K562 (cell line): ENCODE measurements at regions not wholly inside any gene's neighbourhood (a gene's known extent, or its start where the extent isn't known, plus 50 kb on each side); places are given as distances from the start of the nearest gene placed in this dataset.
A peak's percentile ranks its signal among the peaks of the same experiment; 100 is the strongest.

Experiments
- CHD7 ChIP-seq: fragments of 200-600 bp; sonication (generic); IDR thresholded peaks from one replicate; pipeline ENCODE4 v1.6.1; 2012; ENCODE audit warnings: mild to moderate bottlenecking, low read depth, low read length, inconsistent platforms
- GTF2B ChIP-seq: IDR thresholded peaks from 2 replicates; pipeline ENCODE4 v1.6.1; 2011; ENCODE audit not compliant: insufficient read length; ENCODE audit errors: extremely low read depth
- HNRNPK ChIP-seq: fragments of 200-400 bp; formaldehyde crosslinking; IDR thresholded peaks from one replicate; pipeline ENCODE4 v1.6.1; 2018; ENCODE audit warnings: mild to moderate bottlenecking, low read depth, low read length; ENCODE audit not compliant: poor library complexity, severe bottlenecking
- ILF3 ChIP-seq: fragments of 450-650 bp; IDR thresholded peaks from 2 replicates; pipeline ENCODE4 v1.6.1; 2018; ENCODE audit warnings: antibody characterized with exemption, mild to moderate bottlenecking, moderate library complexity, borderline replicate concordance
- NFE2 ChIP-seq: IDR thresholded peaks from 2 replicates; pipeline ENCODE4 v1.6.1; 2014; ENCODE audit warnings: antibody characterized with exemption, low read depth
- RFX1 ChIP-seq: fragments of 450-650 bp; IDR thresholded peaks from 2 replicates; pipeline ENCODE4 v1.6.1; 2016; ENCODE audit warnings: mild to moderate bottlenecking, moderate library complexity
- SPI1 ChIP-seq: IDR thresholded peaks from 2 replicates; pipeline ENCODE4 v1.6.1; 2011; ENCODE audit warnings: low read depth, low read length, control low read depth, borderline replicate concordance
- SRSF1 ChIP-seq: fragments of 200-400 bp; formaldehyde crosslinking; IDR thresholded peaks from 2 replicates; pipeline ENCODE4 v1.6.1; 2017; ENCODE audit warnings: mild to moderate bottlenecking, low read depth, low read length, moderate library complexity
- ZBTB8A ChIP-seq: fragments of 450-650 bp; IDR thresholded peaks from 2 replicates; pipeline ENCODE4 v1.6.1; 2018; ENCODE audit warnings: mild to moderate bottlenecking, moderate library complexity; ENCODE audit not compliant: partially characterized antibody
- ZC3H11A ChIP-seq: IDR thresholded peaks from 2 replicates; pipeline ENCODE4 v1.6.1; 2012; ENCODE audit warnings: low read depth, low read length, improper control_type of control experiment
- ZNF507 ChIP-seq: conservative IDR thresholded peaks from 2 replicates; pipeline ENCODE4 v1.6.1; 2017; ENCODE audit warnings: missing genetic modification characterization, missing compliant biosample characterization
- TF ChIP-seq, protein P1 (sequence below): fragments of 450-650 bp; IDR thresholded peaks from 2 replicates; pipeline ENCODE4 v1.6.1; 2014; ENCODE audit warnings: low read depth, mild to moderate bottlenecking, moderate library complexity, borderline replicate concordance
- TF ChIP-seq, protein P2 (sequence below): fragments of 250-450 bp; sonication (Bioruptor Pico); IDR thresholded peaks from 2 replicates; pipeline ENCODE4 v1.6.1; 2021; ENCODE audit warnings: mild to moderate bottlenecking

GRCh38 chr6:27177485-27178406, 69.8 kb upstream of the PRSS16 start (continued):
- TF ChIP-seq GTF2B (no peak), ZBTB8A (no peak), CHD7 (no peak), SPI1 (peak; percentile 95), ZC3H11A (no peak), HNRNPK (no peak), SRSF1 (no peak), ZNF507 (tag) (no peak), RFX1 (no peak), NFE2 (no peak), ILF3 (no peak)
- TF ChIP-seq, protein P1, sequence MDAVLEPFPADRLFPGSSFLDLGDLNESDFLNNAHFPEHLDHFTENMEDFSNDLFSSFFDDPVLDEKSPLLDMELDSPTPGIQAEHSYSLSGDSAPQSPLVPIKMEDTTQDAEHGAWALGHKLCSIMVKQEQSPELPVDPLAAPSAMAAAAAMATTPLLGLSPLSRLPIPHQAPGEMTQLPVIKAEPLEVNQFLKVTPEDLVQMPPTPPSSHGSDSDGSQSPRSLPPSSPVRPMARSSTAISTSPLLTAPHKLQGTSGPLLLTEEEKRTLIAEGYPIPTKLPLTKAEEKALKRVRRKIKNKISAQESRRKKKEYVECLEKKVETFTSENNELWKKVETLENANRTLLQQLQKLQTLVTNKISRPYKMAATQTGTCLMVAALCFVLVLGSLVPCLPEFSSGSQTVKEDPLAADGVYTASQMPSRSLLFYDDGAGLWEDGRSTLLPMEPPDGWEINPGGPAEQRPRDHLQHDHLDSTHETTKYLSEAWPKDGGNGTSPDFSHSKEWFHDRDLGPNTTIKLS = no peak
- TF ChIP-seq, protein P2, sequence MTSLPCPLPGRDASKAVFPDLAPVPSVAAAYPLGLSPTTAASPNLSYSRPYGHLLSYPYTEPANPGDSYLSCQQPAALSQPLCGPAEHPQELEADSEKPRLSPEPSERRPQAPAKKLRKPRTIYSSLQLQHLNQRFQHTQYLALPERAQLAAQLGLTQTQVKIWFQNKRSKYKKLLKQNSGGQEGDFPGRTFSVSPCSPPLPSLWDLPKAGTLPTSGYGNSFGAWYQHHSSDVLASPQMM (CRISPR knock-in tag) = no peak
